ENCODE measurements at regions not wholly inside any gene's neighbourhood (a gene's known extent, or its start where the extent isn't known, plus 50 kb on each side); places are given as distances from the start of the nearest gene placed in this dataset.

DNA sequence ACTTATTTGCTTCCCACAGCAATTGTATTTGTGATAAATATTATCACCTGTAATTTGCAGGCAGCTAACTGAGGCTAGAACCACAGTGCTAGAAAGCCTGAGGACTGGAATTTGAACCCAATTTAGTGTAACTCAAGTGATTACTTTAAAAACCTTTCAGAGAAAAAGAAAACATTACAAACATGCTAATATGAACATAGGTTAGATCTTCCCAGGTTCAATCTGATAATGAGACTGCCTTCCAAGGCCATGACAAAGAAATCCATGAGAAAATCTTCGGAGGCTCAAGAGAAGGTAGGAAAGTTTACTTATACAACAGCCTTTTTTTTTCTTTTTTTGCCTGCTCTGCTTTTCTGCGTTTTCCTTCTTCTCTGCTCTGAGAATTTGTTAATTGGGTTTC is 620.6 kb upstream of the CCNG1 start:
- Histone ChIP-seq H4K91ac (ENCODE audit: insufficient read depth, low read depth, low read length) (no peak overlapping the region), H3K4me2 (ENCODE audit: low read depth, low read length) (no peak overlapping the region), H3K9ac (ENCODE audit: low read depth, low read length) (no peak overlapping the region), H2BK20ac (ENCODE audit: low read depth, low read length) (no peak overlapping the region), H3K4me3 (ENCODE audit: insufficient read depth, low read depth, low read length) (no peak overlapping the region), H3K9me1 (ENCODE audit: insufficient read depth, low read length) (no peaks in the 10 kb centered on the region), H2AK9ac (replicated peaks; ENCODE audit: low read depth, low read length, poor library complexity) (no peak overlapping the region), H3K56ac (ENCODE audit: extremely low read depth, insufficient read depth, low read length) (no peak overlapping the region), H3K79me1 (ENCODE audit: low read depth in 1 of 2, low read length in 2 of 2) (no peaks in the 10 kb centered on the region), H4K5ac (ENCODE audit: low read depth, low read length) (no peak overlapping the region), H3K14ac (replicated peaks; ENCODE audit: low read depth, low read length) (no peak overlapping the region), H2BK15ac (ENCODE audit: low read depth, low read length) (no peak overlapping the region), H2AFZ (replicated peaks; ENCODE audit: low read length, poor library complexity) (no peak overlapping the region), H3K23ac (ENCODE audit: low read depth, low read length) (no peak overlapping the region), H3K9me3 (ENCODE audit: control insufficient read depth, insufficient read depth, low read length) (peaks cover 2% of the 10 kb centered on the region; the same call in 1 of the 2 replicates), H4K8ac (ENCODE audit: low read depth in 2 of 2, low read length in 2 of 2) (no peak overlapping the region), H3K36me3 (ENCODE audit: control insufficient read depth, insufficient read depth, low read length) (no peaks in the 10 kb centered on the region), H3K27ac (ENCODE audit: insufficient read depth, low read length) (no peak overlapping the region), H2AK5ac (ENCODE audit: low read depth, low read length) (no peak overlapping the region), H3K27me3 (ENCODE audit: control insufficient read depth, insufficient read depth, low read length) (no peaks in the 10 kb centered on the region), H2BK120ac (ENCODE audit: low read depth, low read length) (no peak overlapping the region), H4K20me1 (ENCODE audit: insufficient read depth, low read length) (no peaks in the 10 kb centered on the region), H3K4me1 (ENCODE audit: control insufficient read depth, insufficient read depth, low read length) (no peaks in the 10 kb centered on the region), H3K4ac (ENCODE audit: low read depth, low read length) (no peak overlapping the region), H2BK5ac (ENCODE audit: low read depth, low read length, poor library complexity, severe bottlenecking) (no peak overlapping the region), H3K18ac (ENCODE audit: low read depth, low read length) (no peak overlapping the region)
- no peak for TF ChIP-seq CEBPB (IDR thresholded peaks at IDR 0.05; ENCODE audit: low read depth, low read length)
- TF ChIP-seq MAZ (IDR thresholded peaks at IDR 0.05; ENCODE audit: borderline replicate concordance, low read depth, low read length), result no peak
- TF ChIP-seq MAFK (IDR thresholded peaks at IDR 0.05; ENCODE audit: low read depth, low read length), result no peak
- no peak for TF ChIP-seq NFE2L2 (IDR thresholded peaks at IDR 0.05; ENCODE audit: low read depth, low read length)
- dilution Hi-C loops (cut with HindIII; ENCODE audit: low sequenced_read_pairs, unreplicated experiment) (no loop called here), in situ Hi-C loops (cut with MboI; ENCODE audit: low sequenced_read_pairs) (no loop called here), intact Hi-C loops (cut with micrococcal nuclease) (no loop called here)
- ChIA-PET CTCF (no interaction called here), POLR2A (ENCODE audit: unreplicated experiment) (no interaction called here)
- no TSS peak for BruUV-seq (replicated peaks)
- DNase-seq (no peak), ATAC-seq (ENCODE audit: low read depth) (no peak)
- WGBS, 2 experiments (ENCODE audit: extremely low coverage in 2 of 2, insufficient read length in 1 of 2), result no CpG with 5 or more reads among the region's 2 CpGs

Data from IMR-90 (cell line).